ENCODE measurements at regions not wholly inside any gene's neighbourhood (a gene's known extent, or its start where the extent isn't known, plus 50 kb on each side); places are given as distances from the start of the nearest gene placed in this dataset.

- TF ChIP-seq CTCF (IDR thresholded peaks at IDR 0.05) (no peak), POLR2A (IDR thresholded peaks at IDR 0.05) (no peak)
Measured at GRCh38 chr18:49692906-49693716, 120.2 kb downstream of the ACAA2 start.
